Loucy (cell line): ENCODE measurements at regions not wholly inside any gene's neighbourhood (a gene's known extent, or its start where the extent isn't known, plus 50 kb on each side); places are given as distances from the start of the nearest gene placed in this dataset.

ENCODE experiments used
- H2AFZ ChIP-seq: fragments of 200-600 bp; sonication (generic); 2 replicates; pipeline ENCODE4 v1.6.0; 2016; ENCODE audit warnings: antibody characterized with exemption, mild to moderate bottlenecking, low read length, moderate library complexity
- H3F3A ChIP-seq: fragments of 200-600 bp; 2 replicates; pipeline ENCODE4 v1.6.0; 2016; ENCODE audit warnings: antibody characterized with exemption, low read depth, mild to moderate bottlenecking
- H3K27me3 ChIP-seq: fragments of 200-600 bp; sonication (generic); 2 replicates; pipeline ENCODE4 v1.6.1; 2014; ENCODE audit warnings: low read length, mild to moderate bottlenecking; ENCODE audit not compliant: insufficient read depth, poor library complexity, severe bottlenecking
- H3K36me3 ChIP-seq: fragments of 200-600 bp; sonication (generic); 2 replicates; pipeline ENCODE4 v1.6.1; 2016; ENCODE audit warnings: low read length; ENCODE audit not compliant: insufficient read depth
- H3K4me1 ChIP-seq: fragments of 200-600 bp; sonication (generic); 2 replicates; pipeline ENCODE4 v1.5.1; 2014; ENCODE audit warnings: low read length, mild to moderate bottlenecking; ENCODE audit not compliant: insufficient read depth, poor library complexity, severe bottlenecking
- H3K4me2 ChIP-seq: fragments of 200-600 bp; sonication (generic); 2 replicates; pipeline ENCODE4 v1.6.0; 2014; ENCODE audit warnings: antibody characterized with exemption, low read length, low read depth, mild to moderate bottlenecking; ENCODE audit not compliant: poor library complexity, severe bottlenecking
- H3K4me3 ChIP-seq: fragments of 200-600 bp; sonication (generic); 2 replicates; pipeline ENCODE4 v1.5.1; 2014; ENCODE audit warnings: low read length, mild to moderate bottlenecking, mixed read lengths; ENCODE audit not compliant: poor library complexity, severe bottlenecking
- H3K79me2 ChIP-seq: fragments of 200-600 bp; sonication (generic); 2 replicates; pipeline ENCODE4 v1.6.1; 2014; ENCODE audit warnings: low read length; ENCODE audit not compliant: insufficient read depth
- H3K9ac ChIP-seq: fragments of 200-600 bp; sonication (generic); 2 replicates; pipeline ENCODE4 v1.6.0; 2014; ENCODE audit warnings: mild to moderate bottlenecking, low read depth, low read length, moderate library complexity; ENCODE audit not compliant: poor library complexity, severe bottlenecking
- H3K9me2 ChIP-seq: fragments of 200-600 bp; sonication (generic); replicated peaks from 2 replicates; pipeline ENCODE4 v1.6.1; 2016; ENCODE audit warnings: low read depth, low read length, mixed read lengths
- H3K9me3 ChIP-seq: fragments of 200-600 bp; sonication (generic); 2 replicates; pipeline ENCODE4 v1.6.1; 2014; ENCODE audit warnings: mild to moderate bottlenecking, antibody characterized with exemption, low read length, low read depth; ENCODE audit not compliant: insufficient read depth
- H4K20me1 ChIP-seq: fragments of 200-600 bp; sonication (generic); 2 replicates; pipeline ENCODE4 v1.6.0; 2014; ENCODE audit warnings: antibody characterized with exemption, low read length, mild to moderate bottlenecking; ENCODE audit not compliant: insufficient read depth, poor library complexity, severe bottlenecking
- EZH2phosphoT487 ChIP-seq: fragments of 200-600 bp; IDR thresholded peaks from 2 replicates; pipeline ENCODE4 v1.6.1; 2018; ENCODE audit warnings: antibody characterized with exemption, mild to moderate bottlenecking, moderate library complexity, borderline replicate concordance
- TF ChIP-seq, protein P1 (sequence below): fragments of 200-600 bp; sonication (generic); conservative IDR thresholded peaks from 2 replicates; pipeline ENCODE4 v1.5.1; 2014; ENCODE audit warnings: mild to moderate bottlenecking, antibody characterized with exemption, low read length

DNA sequence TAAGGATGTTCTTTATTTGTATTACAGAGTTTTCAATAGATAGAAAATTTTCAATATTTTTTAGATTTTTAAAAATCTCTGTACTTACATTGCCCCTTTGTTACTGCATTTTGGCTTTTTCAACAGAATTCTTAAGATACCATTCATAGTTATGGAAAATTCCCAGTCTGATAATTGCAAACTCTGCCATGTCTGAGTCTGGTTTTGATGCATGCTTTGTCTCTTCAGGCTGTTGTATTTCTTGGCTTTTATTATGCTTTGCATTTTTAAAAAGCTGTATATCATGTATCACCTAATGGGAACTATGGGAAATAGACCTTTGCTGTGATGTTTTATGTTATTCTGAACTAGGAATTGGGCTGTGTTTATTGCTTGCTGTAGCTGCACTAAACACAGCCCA is 898.9 kb upstream of the ADGRB3 start:
- Histone ChIP-seq H3K9me2 (no peaks in the 10 kb centered on the region), H3K36me3 (no peaks in the 10 kb centered on the region), H3K9me3 (no peaks in the 10 kb centered on the region), H4K20me1 (no peaks in the 10 kb centered on the region), H3K4me2 (no peak overlapping the region), H2AFZ (no peak overlapping the region), H3K4me1 (no peaks in the 10 kb centered on the region), H3K9ac (no peak overlapping the region), H3F3A (no peaks in the 10 kb centered on the region), H3K27me3 (no peaks in the 10 kb centered on the region), H3K4me3 (no peak overlapping the region), H3K79me2 (no peaks in the 10 kb centered on the region)
- TF ChIP-seq, protein P1, sequence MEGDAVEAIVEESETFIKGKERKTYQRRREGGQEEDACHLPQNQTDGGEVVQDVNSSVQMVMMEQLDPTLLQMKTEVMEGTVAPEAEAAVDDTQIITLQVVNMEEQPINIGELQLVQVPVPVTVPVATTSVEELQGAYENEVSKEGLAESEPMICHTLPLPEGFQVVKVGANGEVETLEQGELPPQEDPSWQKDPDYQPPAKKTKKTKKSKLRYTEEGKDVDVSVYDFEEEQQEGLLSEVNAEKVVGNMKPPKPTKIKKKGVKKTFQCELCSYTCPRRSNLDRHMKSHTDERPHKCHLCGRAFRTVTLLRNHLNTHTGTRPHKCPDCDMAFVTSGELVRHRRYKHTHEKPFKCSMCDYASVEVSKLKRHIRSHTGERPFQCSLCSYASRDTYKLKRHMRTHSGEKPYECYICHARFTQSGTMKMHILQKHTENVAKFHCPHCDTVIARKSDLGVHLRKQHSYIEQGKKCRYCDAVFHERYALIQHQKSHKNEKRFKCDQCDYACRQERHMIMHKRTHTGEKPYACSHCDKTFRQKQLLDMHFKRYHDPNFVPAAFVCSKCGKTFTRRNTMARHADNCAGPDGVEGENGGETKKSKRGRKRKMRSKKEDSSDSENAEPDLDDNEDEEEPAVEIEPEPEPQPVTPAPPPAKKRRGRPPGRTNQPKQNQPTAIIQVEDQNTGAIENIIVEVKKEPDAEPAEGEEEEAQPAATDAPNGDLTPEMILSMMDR, result no peak
- TF ChIP-seq EZH2phosphoT487, result no peak

DNA sequence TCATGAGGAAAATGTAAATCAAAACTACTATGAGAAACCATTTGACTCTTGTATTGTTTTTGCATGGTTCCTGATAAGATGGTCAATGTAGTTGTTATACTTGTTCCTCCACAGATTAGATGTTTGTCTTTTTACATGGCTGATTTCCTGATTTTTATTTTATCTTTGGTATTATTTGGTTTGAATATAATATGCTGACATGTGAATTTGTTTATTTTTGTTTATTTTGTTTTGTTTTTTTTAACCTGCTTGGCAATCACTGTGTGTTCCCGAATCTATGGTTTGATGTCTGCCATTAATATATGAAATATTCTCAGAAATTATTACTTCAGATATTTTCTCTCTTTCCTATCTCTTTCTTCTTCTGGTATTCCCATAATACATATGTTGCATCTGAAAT is 899.5 kb upstream of the ADGRB3 start:
- no peaks in the 10 kb centered on the region for H4K20me1 ChIP-seq
- H3K9me3 ChIP-seq, result no peaks in the 10 kb centered on the region
- no peaks in the 10 kb centered on the region for H3K4me1 ChIP-seq
- no peaks in the 10 kb centered on the region for H3K27me3 ChIP-seq
- no peak overlapping the region for H3K9ac ChIP-seq
- no peaks in the 10 kb centered on the region for H3F3A ChIP-seq
- H3K9me2 ChIP-seq, result no peaks in the 10 kb centered on the region
- H3K36me3 ChIP-seq, result no peaks in the 10 kb centered on the region
- TF ChIP-seq, protein P1, result no peak
- no peak for TF ChIP-seq EZH2phosphoT487
- no peaks in the 10 kb centered on the region for H3K79me2 ChIP-seq
- H2AFZ ChIP-seq, result no peak overlapping the region
- H3K4me3 ChIP-seq, result no peak overlapping the region
- no peak overlapping the region for H3K4me2 ChIP-seq

DNA sequence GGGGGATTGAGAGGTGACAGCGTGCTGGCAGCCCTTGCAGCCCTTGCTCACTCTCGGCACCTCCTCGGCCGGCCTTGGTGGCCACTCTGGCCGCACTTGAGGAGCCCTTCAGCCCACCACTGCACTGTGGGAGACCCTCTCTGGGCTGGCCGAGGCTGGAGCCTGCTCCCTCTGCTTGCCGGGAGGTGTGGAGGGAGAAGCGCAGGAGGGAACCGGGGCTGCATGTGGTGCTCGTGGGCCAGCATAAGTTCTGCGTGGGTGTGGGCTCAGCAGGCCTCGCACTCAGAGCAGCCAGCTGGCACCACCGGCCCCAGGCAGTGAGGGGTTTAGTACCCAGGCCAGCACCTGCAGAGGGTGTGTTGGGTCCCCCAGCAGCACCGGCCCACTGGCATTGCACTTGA is 912.2 kb upstream of the ADGRB3 start:
- no peak for TF ChIP-seq EZH2phosphoT487
- TF ChIP-seq, protein P1, result no peak
- Histone ChIP-seq H3K27me3 (no peaks in the 10 kb centered on the region), H3K79me2 (no peaks in the 10 kb centered on the region), H3K4me1 (no peaks in the 10 kb centered on the region), H3K9me3 (no peaks in the 10 kb centered on the region), H3K4me3 (no peak overlapping the region), H3K9ac (no peak overlapping the region), H3K9me2 (no peaks in the 10 kb centered on the region), H3K36me3 (no peaks in the 10 kb centered on the region), H4K20me1 (no peaks in the 10 kb centered on the region), H3K4me2 (no peak overlapping the region), H2AFZ (no peak overlapping the region), H3F3A (no peaks in the 10 kb centered on the region)
